C4-2B (cell line): ENCODE measurements at regions not wholly inside any gene's neighbourhood (a gene's known extent, or its start where the extent isn't known, plus 50 kb on each side); places are given as distances from the start of the nearest gene placed in this dataset.

Source experiments
- H3K27ac ChIP-seq: fragments of 450-650 bp; 2 replicates; pipeline ENCODE4 v1.5.1; 2017
- CTCF ChIP-seq: fragments of 450-650 bp; conservative IDR thresholded peaks from 2 replicates; pipeline ENCODE4 v1.5.1; 2017; ENCODE audit warnings: mild to moderate bottlenecking
- ZFX ChIP-seq: fragments of 450-650 bp; IDR thresholded peaks from 2 replicates; pipeline ENCODE4 v1.6.1; 2017

GRCh38 chr1:218582646-218583045 is 237.5 kb downstream of the TGFB2 start:
- H3K27ac ChIP-seq, result no peak overlapping the region
- TF ChIP-seq CTCF, result no peak
- TF ChIP-seq ZFX, result no peak

- no peak for TF ChIP-seq CTCF
- H3K27ac ChIP-seq, result no peak overlapping the region
Measured at GRCh38 chr1:218584418-218585155, 239.5 kb downstream of the TGFB2 start.

- H3K27ac ChIP-seq, result no peak overlapping the region
- TF ChIP-seq ZFX, result no peak
- no peak for TF ChIP-seq CTCF
Measured at GRCh38 chr1:218585511-218586184, 240.5 kb downstream of the TGFB2 start.

- H3K27ac ChIP-seq, result no peak overlapping the region
- TF ChIP-seq CTCF (no peak), ZFX (no peak)
Measured at GRCh38 chr1:218587900-218588299, 242.8 kb downstream of the TGFB2 start.

GRCh38 chr1:218588540-218589172 is 243.5 kb downstream of the TGFB2 start:
- no peak overlapping the region for H3K27ac ChIP-seq
- TF ChIP-seq ZFX, result no peak

GRCh38 chr1:218589487-218589886 is 244.4 kb downstream of the TGFB2 start:
- TF ChIP-seq ZFX, result no peak
- no peak for TF ChIP-seq CTCF
- no peak overlapping the region for H3K27ac ChIP-seq

GRCh38 chr1:218591966-218592365 is 246.8 kb downstream of the TGFB2 start:
- no peak overlapping the region for H3K27ac ChIP-seq
- TF ChIP-seq CTCF (no peak), ZFX (no peak)
